HG02981 (cell line): ENCODE measurements at regions not wholly inside any gene's neighbourhood (a gene's known extent, or its start where the extent isn't known, plus 50 kb on each side); places are given as distances from the start of the nearest gene placed in this dataset.

Source experiments
- ATAC-seq: cut with Tn5 transposase; IDR thresholded peaks from one replicate; pipeline ENCODE4 v1.9.1; 2021; ENCODE audit warnings: mild to moderate bottlenecking, moderate library complexity; ENCODE audit not compliant: unreplicated experiment

GRCh38 chr4:26065833-26066232 is 151.8 kb downstream of the SMIM20 start:
- no peak for ATAC-seq

- no peak for ATAC-seq
Observed at GRCh38 chr4:26067035-26067434, 153.0 kb downstream of the SMIM20 start.

DNA sequence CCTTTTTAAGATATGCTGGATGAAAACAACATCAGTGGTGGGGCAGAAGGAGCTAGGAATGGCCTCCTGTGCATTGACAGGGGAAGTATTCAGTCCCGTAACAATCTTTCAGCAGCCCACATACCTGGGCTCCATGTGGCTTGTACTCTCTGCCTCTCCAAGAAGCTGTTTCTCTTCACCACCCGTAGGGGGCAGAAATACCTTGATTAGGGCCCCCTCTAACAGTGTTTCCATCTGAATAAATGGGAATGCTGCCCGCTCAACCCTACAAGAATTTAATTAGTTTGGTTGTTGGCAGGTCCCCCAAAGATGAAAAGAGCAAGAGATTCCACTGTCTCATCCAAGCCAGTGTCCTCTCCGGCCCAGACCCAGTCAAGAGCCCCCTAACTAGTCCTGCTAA is 155.2 kb downstream of the SMIM20 start:
- ATAC-seq, result peak; percentile 50

- ATAC-seq, result no peak
Observed at GRCh38 chr4:26071688-26072087, 157.7 kb downstream of the SMIM20 start.

DNA sequence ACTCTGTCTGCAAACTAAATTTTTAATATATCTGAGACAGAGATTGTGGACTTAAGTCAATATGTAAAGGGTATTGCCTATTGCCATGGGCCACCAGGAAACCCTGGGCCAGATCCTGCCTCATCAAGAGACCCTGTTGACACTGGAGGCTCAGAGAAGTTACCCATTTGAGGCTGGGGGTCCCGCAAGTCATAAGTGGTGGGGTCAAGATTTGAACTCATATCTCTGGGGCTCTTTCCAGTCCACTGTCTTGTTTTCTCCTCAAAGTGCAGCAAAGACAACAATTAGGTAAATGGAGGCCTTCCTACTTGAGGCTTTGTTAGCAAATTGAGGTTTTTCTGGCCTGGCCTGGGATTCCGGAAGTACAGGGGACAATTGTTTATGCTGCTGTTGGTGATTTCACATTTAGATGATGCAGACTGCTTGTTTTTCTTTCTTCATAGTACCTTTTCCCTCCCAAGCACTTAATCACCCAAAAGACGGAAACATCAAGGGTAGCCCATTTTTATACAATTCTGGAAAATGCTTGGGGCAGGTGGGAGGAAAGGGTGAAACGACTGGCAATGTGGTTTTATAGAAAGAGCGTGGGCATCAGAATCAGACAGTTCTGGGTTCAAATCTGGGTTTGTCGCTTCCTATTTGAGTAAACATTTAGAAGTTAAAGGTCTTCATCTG is 160.0 kb downstream of the SMIM20 start:
- no peak for ATAC-seq

DNA sequence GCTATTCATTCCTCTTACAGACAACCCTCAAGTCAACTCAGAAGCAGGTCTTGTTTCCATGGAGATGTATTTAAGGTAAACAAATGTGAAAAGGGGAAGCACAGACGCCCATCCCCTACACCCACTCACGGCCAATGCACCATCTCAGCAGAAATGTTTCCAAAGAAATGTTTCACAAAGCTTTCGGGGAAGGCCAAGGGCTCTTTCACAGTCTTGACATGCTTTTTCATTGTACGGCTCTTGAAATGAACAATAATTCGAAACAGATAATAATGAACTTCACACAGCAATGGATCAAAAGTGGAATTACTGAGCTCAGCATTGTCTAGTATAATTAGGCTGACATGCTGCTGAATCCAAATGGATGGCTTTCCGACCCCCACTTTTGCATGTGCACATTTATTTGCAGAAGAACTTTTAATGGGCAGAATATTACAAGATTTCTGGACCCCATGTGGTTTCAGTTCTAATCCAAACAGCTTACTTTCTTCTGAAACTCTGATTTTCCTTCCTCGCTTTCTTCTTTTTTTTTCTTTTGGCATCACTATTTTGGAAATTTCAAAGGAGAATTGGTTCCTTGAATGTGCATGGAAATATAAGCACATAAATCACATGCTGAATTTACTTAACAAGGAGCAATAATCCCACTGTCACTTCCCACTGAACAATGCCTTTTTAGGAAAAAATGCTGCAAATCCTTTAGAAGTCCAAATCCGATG is 160.9 kb downstream of the SMIM20 start:
- ATAC-seq, result peak; percentile 77

DNA sequence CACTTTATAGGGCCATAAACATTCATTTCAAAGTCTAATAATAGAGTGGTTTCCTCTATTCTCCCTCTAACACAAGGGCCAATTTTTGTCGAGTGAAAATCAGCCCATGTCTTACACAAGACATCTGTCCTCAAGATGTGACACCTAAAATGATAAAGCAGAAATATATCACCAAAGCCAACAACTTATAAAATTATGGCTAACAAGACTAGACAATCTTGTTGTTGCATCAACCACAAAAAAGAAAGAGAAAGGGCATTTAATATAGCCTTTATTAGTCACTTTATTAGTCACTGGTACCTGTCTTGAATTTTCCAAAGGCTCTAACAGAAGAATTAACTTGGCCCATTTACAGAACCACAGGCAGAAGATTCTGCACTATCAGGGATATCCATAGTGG is 161.6 kb downstream of the SMIM20 start:
- peak; percentile 11 for ATAC-seq

GRCh38 chr4:26076000-26076587 is 162.1 kb downstream of the SMIM20 start:
- ATAC-seq, result peak; percentile 64

- ATAC-seq, result no peak
Observed at GRCh38 chr4:26076896-26077295, 162.9 kb downstream of the SMIM20 start.

DNA sequence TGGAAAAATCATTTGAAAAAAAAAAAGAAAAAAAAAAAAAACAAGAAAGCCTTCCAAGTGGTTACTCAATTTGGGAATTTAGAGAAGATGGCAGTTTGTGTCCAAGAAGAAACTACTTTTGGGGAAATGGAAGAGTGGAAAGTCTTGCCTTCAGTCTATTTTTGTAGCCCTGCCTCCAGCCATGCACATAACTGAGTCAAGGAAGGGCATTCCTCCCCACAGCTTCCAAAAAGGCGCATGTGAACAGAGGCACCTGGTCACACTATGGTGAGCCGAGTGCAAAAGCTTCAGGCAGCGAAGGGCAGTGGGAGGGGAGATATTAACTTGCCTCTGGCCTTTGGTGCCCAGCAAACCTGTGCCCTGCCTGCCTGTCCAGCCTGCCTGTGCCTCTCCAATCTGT is 163.7 kb downstream of the SMIM20 start:
- ATAC-seq, result no peak

GRCh38 chr4:26080870-26081628 is 167.0 kb downstream of the SMIM20 start:
- ATAC-seq, result no peak

DNA sequence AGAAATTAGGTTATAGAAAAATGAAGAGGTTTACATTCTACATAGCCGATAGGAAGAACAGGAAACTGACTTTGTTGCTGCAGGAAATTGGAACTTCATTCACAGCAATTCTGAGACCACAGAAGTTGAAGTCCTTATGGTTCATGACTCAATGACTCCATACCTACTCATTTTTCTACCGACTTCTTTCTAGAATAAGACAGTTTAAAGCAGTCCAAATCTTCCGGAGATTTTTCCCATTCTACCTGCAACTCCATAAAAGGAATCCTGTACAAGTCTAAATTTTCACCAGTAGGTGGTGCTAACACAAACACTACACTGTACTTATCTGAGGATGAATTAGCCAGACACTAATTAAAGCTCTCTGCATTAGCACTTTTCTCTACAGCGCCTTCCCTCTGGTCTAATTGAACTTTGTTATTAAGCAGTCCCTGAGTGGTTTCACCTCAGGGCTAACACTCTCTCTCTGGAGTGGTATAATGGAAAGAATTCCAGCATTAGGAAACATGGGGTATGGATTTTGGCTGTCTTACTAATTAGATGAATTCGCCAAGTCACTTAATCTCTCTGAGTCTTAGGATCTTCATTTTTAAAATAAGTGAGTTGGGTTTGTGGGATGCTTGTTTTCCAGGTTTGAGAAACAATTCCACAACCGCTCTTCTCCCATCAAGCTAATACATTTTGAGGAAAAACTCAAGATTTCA is 167.9 kb downstream of the SMIM20 start:
- peak; percentile 40 for ATAC-seq

- no peak for ATAC-seq
Observed at GRCh38 chr4:26082565-26082964, 168.5 kb downstream of the SMIM20 start.

DNA sequence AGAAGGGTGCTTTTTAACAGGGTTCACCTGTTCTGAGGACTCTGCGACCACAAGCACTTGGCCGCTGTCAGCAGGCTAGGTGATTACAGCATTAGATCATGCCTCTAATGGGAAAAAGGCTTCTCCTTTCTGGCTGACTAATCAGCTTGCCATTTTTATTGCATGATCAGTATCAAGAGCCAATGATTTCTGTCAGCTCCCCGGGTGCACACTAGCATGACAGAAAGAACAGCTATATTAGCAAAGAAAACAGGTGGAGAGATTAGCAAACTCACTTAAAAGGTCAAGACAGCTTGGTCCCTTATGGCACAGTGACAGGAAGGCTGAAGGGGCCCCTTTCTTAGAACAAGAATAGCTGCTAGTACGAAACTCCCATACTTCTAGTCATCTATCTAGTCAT is 170.0 kb downstream of the SMIM20 start:
- no peak for ATAC-seq

GRCh38 chr4:26084414-26084813 is 170.4 kb downstream of the SMIM20 start:
- ATAC-seq, result no peak

DNA sequence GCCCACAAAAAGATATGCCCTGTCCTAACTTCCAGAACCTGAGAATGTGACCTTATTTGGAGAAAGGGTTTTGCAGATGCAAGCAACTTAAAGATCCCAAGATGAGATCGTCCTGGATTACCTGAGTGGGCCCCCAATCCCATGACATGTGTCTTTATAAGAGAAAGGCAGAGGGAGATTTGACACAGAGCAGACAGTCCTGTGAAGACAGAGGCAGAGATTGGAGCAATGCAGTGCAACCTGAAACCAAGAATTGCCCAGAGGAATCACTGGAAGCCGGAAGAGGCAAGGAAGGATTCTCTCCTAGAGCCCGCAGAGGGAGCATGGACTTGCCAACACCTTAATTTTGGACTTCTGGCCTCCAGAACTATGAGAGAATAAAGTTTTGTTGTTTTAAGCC is 171.5 kb downstream of the SMIM20 start:
- ATAC-seq, result no peak

- no peak for ATAC-seq
Observed at GRCh38 chr4:26086621-26087441, 172.8 kb downstream of the SMIM20 start.

DNA sequence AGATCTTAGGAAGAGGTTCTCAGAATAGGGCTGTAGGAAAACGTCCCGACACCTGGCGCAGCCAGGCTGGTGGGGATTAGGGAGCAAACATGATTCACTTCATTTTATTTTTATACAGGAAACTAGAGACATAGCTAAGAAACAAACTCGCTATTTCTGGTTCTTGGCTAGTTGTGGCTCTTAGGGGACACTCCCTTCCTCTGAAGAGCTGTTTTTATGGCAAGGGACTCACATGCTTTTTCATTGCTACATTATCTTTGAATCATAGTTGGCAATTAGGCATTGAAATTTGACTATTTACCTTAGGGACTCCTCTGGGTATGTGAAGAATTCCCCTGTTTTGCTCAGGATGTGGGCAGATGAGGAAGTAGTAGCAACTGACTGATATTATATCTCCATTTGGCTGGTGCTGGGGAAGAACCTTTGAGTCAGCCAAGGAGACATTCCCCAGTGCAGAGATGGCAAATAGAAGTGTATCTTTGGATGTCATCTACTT is 174.5 kb downstream of the SMIM20 start:
- ATAC-seq, result peak; percentile 74

GRCh38 chr4:26093551-26093950 is 179.5 kb downstream of the SMIM20 start:
- no peak for ATAC-seq

- no peak for ATAC-seq
Observed at GRCh38 chr4:26094076-26094475, 180.1 kb downstream of the SMIM20 start.
